RWPE2 (cell line): ENCODE measurements at regions not wholly inside any gene's neighbourhood (a gene's known extent, or its start where the extent isn't known, plus 50 kb on each side); places are given as distances from the start of the nearest gene placed in this dataset.

Experiments
- ATAC-seq: fragments of 200-7000 bp; cut with Tn5 transposase; 3 replicates; pipeline ENCODE4 v1.9.1; 2021; ENCODE audit warnings: low read depth
- DNase-seq: peaks from one replicate; pipeline ENCODE4 v3.0.0-alpha.2; 2020; ENCODE audit warnings: low spot score
- H3K27ac ChIP-seq: fragments of 450-650 bp; 2 replicates; pipeline ENCODE4 v1.5.1; 2017; ENCODE audit warnings: mild to moderate bottlenecking; ENCODE audit not compliant: poor library complexity, severe bottlenecking
- H3K27me3 ChIP-seq: fragments of 250-450 bp; sonication (Bioruptor Pico); 2 replicates; pipeline ENCODE4 v1.5.1; 2021; ENCODE audit warnings: mild to moderate bottlenecking, moderate library complexity; ENCODE audit not compliant: insufficient read depth, poor library complexity, severe bottlenecking
- H3K36me3 ChIP-seq: fragments of 250-450 bp; sonication (Bioruptor Pico); 2 replicates; pipeline ENCODE4 v1.5.1; 2020; ENCODE audit warnings: low read depth, mild to moderate bottlenecking, moderate library complexity
- H3K4me1 ChIP-seq: fragments of 250-450 bp; sonication (Bioruptor Pico); 2 replicates; pipeline ENCODE4 v1.5.1; 2021; ENCODE audit warnings: mild to moderate bottlenecking, moderate library complexity; ENCODE audit not compliant: insufficient read depth, poor library complexity, severe bottlenecking
- H3K4me3 ChIP-seq: fragments of 250-450 bp; sonication (Bioruptor Pico); 2 replicates; pipeline ENCODE4 v1.5.1; 2021; ENCODE audit warnings: mild to moderate bottlenecking, moderate library complexity; ENCODE audit not compliant: severe bottlenecking
- H3K9me3 ChIP-seq: fragments of 250-450 bp; sonication (Bioruptor Pico); 2 replicates; pipeline ENCODE4 v1.5.1; 2021; ENCODE audit warnings: mild to moderate bottlenecking, moderate library complexity; ENCODE audit not compliant: severe bottlenecking
- TF ChIP-seq, protein P1 (sequence below): fragments of 450-650 bp; IDR thresholded peaks from one replicate; pipeline ENCODE4 v1.5.1; 2017; ENCODE audit warnings: mild to moderate bottlenecking, moderate library complexity; ENCODE audit not compliant: poor library complexity, severe bottlenecking

DNA sequence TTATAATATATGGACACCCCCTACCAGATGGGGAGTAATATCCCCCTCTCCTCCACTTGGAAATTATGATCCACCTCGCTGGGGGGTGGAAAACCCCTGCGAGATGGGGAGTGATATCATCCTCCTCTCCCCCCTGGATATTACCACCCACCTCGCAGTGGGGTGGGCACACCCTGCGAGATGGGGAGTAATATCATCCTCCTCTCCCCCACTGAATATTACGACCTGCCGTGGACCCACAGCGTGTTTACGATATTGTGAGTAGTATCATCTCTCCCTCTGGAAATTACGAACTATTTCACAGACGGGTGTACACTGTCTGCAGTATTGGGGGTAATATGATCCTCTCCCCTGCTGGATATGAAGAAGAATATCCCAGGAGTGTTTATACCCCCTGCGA is 228.3 kb upstream of the WSCD1 start:
- TF ChIP-seq, protein P1, sequence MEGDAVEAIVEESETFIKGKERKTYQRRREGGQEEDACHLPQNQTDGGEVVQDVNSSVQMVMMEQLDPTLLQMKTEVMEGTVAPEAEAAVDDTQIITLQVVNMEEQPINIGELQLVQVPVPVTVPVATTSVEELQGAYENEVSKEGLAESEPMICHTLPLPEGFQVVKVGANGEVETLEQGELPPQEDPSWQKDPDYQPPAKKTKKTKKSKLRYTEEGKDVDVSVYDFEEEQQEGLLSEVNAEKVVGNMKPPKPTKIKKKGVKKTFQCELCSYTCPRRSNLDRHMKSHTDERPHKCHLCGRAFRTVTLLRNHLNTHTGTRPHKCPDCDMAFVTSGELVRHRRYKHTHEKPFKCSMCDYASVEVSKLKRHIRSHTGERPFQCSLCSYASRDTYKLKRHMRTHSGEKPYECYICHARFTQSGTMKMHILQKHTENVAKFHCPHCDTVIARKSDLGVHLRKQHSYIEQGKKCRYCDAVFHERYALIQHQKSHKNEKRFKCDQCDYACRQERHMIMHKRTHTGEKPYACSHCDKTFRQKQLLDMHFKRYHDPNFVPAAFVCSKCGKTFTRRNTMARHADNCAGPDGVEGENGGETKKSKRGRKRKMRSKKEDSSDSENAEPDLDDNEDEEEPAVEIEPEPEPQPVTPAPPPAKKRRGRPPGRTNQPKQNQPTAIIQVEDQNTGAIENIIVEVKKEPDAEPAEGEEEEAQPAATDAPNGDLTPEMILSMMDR, result no peak
- Histone ChIP-seq H3K4me3 (no peak overlapping the region), H3K27ac (no peak overlapping the region), H3K36me3 (no peaks in the 10 kb centered on the region), H3K27me3 (no peaks in the 10 kb centered on the region), H3K4me1 (peaks cover 7% of the 10 kb centered on the region), H3K9me3 (no peaks in the 10 kb centered on the region)
- no peak for DNase-seq
- no peak for ATAC-seq

DNA sequence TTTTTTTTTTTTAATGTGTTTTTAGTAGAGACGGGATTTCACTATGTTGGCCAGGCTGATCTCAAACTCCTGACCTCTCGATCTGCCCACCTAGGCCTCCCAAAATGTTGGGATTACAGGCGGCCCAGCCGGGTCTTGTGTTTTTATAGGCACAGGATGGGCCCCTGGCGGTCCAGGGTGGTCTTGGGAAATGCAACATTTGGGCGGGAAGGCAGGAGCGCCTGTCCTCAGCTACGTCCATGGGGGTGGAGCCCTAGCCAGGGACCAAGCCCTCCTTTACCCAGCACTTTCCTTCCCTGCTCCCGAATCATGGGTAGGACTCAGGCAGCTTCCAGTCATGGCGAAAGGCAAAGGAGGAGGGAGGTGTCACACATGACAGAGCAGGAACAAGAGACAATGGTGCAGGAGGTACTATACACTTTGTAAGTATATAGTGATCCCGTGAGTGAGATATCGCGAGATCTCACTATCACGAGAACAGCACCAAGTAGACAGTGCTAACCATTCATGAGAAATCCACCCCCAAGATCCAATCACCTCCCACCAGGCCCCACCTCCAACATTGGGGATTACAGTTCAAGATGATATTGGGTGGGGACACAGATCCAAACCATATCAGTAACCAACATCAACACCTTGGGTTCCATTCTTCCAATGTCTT is 226.7 kb upstream of the WSCD1 start:
- H3K36me3 ChIP-seq, result no peaks in the 10 kb centered on the region
- H3K27me3 ChIP-seq, result no peaks in the 10 kb centered on the region
- H3K4me1 ChIP-seq, result no peaks in the 10 kb centered on the region
- H3K27ac ChIP-seq, result no peak overlapping the region
- ATAC-seq (no peak), DNase-seq (no peak)
- H3K4me3 ChIP-seq, result no peak overlapping the region
- TF ChIP-seq, protein P1, result no peak
- H3K9me3 ChIP-seq, result no peaks in the 10 kb centered on the region

DNA sequence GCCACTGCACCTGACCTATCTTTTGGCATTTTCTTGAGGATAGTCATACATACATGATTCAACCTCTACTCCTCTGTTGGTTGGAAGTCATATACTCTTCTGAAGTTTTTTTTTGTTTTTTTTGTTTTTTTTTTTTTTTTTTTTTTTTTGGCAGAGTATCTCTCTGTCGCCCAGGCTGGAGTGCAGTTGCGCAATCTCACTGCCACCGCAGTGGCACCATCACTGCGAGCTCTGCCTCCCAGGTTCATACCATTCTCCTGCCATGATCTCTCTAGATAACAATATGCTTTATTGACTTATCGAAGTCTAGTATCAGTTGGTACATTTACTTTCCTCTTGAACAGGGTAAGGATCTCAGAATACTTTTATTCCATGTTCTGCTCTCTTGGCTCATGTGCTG is 224.2 kb upstream of the WSCD1 start:
- H3K4me3 ChIP-seq, result no peak overlapping the region
- no peak overlapping the region for H3K27ac ChIP-seq
- DNase-seq (no peak), ATAC-seq (no peak)
- TF ChIP-seq, protein P1, result no peak
- no peaks in the 10 kb centered on the region for H3K9me3 ChIP-seq
- no peaks in the 10 kb centered on the region for H3K4me1 ChIP-seq
- no peaks in the 10 kb centered on the region for H3K36me3 ChIP-seq
- no peaks in the 10 kb centered on the region for H3K27me3 ChIP-seq

DNA sequence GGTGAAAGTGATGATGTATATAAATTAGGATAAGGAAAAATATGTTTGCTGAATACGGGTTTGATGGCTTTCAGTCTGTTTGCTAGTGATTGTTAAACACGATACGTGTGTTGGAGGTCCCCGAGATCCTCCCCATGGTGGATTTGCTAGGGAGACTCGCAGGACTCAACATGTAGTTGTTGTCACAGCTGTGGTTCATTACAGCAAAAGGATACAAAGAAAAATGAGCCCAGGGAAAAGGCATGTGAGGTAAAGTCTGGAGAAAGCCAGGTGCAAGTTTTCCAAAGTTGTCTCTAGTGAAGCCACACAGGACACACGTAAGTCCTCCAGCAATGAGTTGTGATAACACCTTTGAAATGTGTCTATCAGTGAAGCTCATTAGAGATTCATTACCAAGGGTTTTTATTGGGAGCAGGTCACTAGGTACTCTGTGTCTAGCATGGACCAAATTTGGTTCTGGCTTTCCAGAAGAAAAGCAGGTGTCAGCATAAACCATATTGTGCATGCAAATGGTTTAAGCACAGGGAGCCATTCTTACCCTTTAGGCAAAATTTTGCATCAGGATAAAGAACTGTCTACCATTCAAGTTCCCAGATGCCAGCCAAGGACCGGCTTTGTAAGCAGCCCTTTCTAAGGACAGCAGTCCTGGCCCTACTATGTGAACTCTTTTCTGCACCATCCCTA is 215.2 kb upstream of the WSCD1 start:
- no peaks in the 10 kb centered on the region for H3K27me3 ChIP-seq

DNA sequence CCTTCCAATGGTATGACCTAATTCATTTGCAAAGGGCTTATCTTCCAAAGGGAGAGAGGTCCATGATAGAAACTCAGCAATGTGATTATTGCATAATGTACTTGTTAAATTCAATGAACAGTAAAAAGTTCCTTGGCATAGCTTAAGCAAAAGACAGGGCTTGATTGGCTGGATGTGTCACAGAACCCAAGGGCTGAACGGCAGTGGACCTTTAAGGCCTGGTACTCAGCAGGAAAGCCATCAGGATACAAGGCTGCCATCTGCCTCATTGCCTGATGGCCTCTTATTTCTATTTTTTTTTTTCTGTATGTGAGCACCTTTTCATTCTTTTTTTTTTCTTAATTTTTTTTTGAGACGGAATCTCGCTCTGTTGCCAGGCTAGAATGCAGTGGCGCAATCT is 208.9 kb upstream of the WSCD1 start:
- DNase-seq (no peak), ATAC-seq (no peak)
- Histone ChIP-seq H3K9me3 (no peaks in the 10 kb centered on the region), H3K4me1 (no peaks in the 10 kb centered on the region), H3K27me3 (no peaks in the 10 kb centered on the region), H3K4me3 (no peak overlapping the region), H3K36me3 (no peaks in the 10 kb centered on the region), H3K27ac (no peak overlapping the region)
- TF ChIP-seq, protein P1, result no peak

More for the DNA sequence above, 215.2 kb upstream of the WSCD1 start:
- no peak overlapping the region for H3K4me3 ChIP-seq
- no peaks in the 10 kb centered on the region for H3K36me3 ChIP-seq
- H3K27ac ChIP-seq, result no peak overlapping the region
- H3K9me3 ChIP-seq, result no peaks in the 10 kb centered on the region
- TF ChIP-seq, protein P1, result no peak
- ATAC-seq (no peak), DNase-seq (no peak)
- no peaks in the 10 kb centered on the region for H3K4me1 ChIP-seq
